Neural cell (in vitro differentiated cells): ENCODE measurements at regions not wholly inside any gene's neighbourhood (a gene's known extent, or its start where the extent isn't known, plus 50 kb on each side); places are given as distances from the start of the nearest gene placed in this dataset.

ENCODE experiments used
- H2AFZ ChIP-seq: fragments of 200-600, 300-800 bp; sonication (generic), shearing (Covaris generic); 2 replicates; pipeline ENCODE4 v1.6.0; 2014; ENCODE audit warnings: low read depth, mild to moderate bottlenecking, antibody characterized with exemption, low read length, moderate library complexity
- H3F3A ChIP-seq: fragments of 200-600 bp; shearing (Covaris generic); 2 replicates; pipeline ENCODE4 v1.6.1; 2016; ENCODE audit warnings: mild to moderate bottlenecking, moderate library complexity, mixed read lengths, antibody characterized with exemption, low read length; ENCODE audit not compliant: insufficient read depth, poor library complexity, severe bottlenecking
- H3K27ac ChIP-seq: fragments of 200-600, 300-800 bp; sonication (generic), shearing (Covaris generic); 2 replicates; pipeline ENCODE4 v1.5.1; 2014; ENCODE audit warnings: mild to moderate bottlenecking, low read length, moderate library complexity
- H3K27me3 ChIP-seq: fragments of 300-800, 200-600 bp; sonication (generic), shearing (Covaris generic); 2 replicates; pipeline ENCODE4 v1.6.0; 2014; ENCODE audit warnings: mild to moderate bottlenecking, low read depth, low read length, moderate library complexity; ENCODE audit not compliant: insufficient read depth
- H3K36me3 ChIP-seq: fragments of 300-800, 200-600 bp; sonication (generic), shearing (Covaris generic); 2 replicates; pipeline ENCODE4 v1.5.1; 2014; ENCODE audit warnings: mild to moderate bottlenecking, antibody characterized with exemption, low read length, moderate library complexity; ENCODE audit not compliant: insufficient read depth
- H3K4me2 ChIP-seq: fragments of 300-800, 200-600 bp; sonication (generic), shearing (Covaris generic); 2 replicates; pipeline ENCODE4 v1.6.0; 2014; ENCODE audit warnings: mild to moderate bottlenecking, low read length
- H3K4me3 ChIP-seq: fragments of 300-800, 200-600 bp; sonication (generic), shearing (Covaris generic); 2 replicates; pipeline ENCODE4 v1.5.1; 2014; ENCODE audit warnings: mild to moderate bottlenecking, low read length, moderate library complexity
- H3K79me2 ChIP-seq: fragments of 200-600 bp; shearing (Covaris generic); replicated peaks from 2 replicates; pipeline ENCODE4 v1.6.0; 2014; ENCODE audit warnings: mild to moderate bottlenecking, low read length, moderate library complexity; ENCODE audit not compliant: insufficient read depth
- H3K9ac ChIP-seq: fragments of 300-800, 200-600 bp; sonication (generic), shearing (Covaris generic); 2 replicates; pipeline ENCODE4 v1.6.1; 2016; ENCODE audit warnings: mild to moderate bottlenecking, low read length, mixed read lengths
- H3K9me2 ChIP-seq: fragments of 200-600 bp; shearing (Covaris generic); 2 replicates; pipeline ENCODE4 v1.6.1; 2016; ENCODE audit warnings: mild to moderate bottlenecking, low read length, mixed read lengths; ENCODE audit not compliant: insufficient read depth
- H3K9me3 ChIP-seq: fragments of 200-600, 300-800 bp; sonication (generic), shearing (Covaris generic); 2 replicates; pipeline ENCODE4 v1.6.1; 2016; ENCODE audit warnings: mild to moderate bottlenecking, mixed run types, low read length, moderate library complexity, mixed read lengths
- H4K20me1 ChIP-seq: fragments of 200-600 bp; shearing (Covaris generic); 2 replicates; pipeline ENCODE4 v1.6.1; 2016; ENCODE audit warnings: mild to moderate bottlenecking, mixed run types; ENCODE audit not compliant: insufficient read depth
- EP300 ChIP-seq: fragments of 450-650 bp; conservative IDR thresholded peaks from 2 replicates; pipeline ENCODE4 v1.6.1; 2014; ENCODE audit warnings: antibody characterized with exemption, mild to moderate bottlenecking, moderate library complexity; ENCODE audit not compliant: poor library complexity, severe bottlenecking
- EZH2 ChIP-seq: fragments of 200-600, 300-800 bp; shearing (Covaris generic), sonication (generic); IDR thresholded peaks from 2 replicates; pipeline ENCODE4 v1.6.1; 2014; ENCODE audit warnings: antibody characterized with exemption, low read length, borderline replicate concordance, mild to moderate bottlenecking; ENCODE audit not compliant: insufficient read depth, poor library complexity, severe bottlenecking
- MXI1 ChIP-seq: fragments of 450-650 bp; conservative IDR thresholded peaks from 2 replicates; pipeline ENCODE4 v1.6.1; 2014; ENCODE audit warnings: antibody characterized with exemption, mild to moderate bottlenecking; ENCODE audit not compliant: poor library complexity, severe bottlenecking
- POLR2AphosphoS5 ChIP-seq: IDR thresholded peaks from 2 replicates; pipeline ENCODE4 v1.6.1; 2012
- RAD21 ChIP-seq: fragments of 450-650 bp; conservative IDR thresholded peaks from 2 replicates; pipeline ENCODE4 v1.6.1; 2014; ENCODE audit warnings: antibody characterized with exemption, mild to moderate bottlenecking, moderate library complexity
- REST ChIP-seq: IDR thresholded peaks from 2 replicates; pipeline ENCODE4 v1.6.1; 2012; ENCODE audit warnings: borderline replicate concordance
- SMC3 ChIP-seq: fragments of 450-650 bp; conservative IDR thresholded peaks from 2 replicates; pipeline ENCODE4 v1.6.1; 2014; ENCODE audit warnings: antibody characterized with exemption, mild to moderate bottlenecking, moderate library complexity; ENCODE audit not compliant: poor library complexity
- TAF1 ChIP-seq: IDR thresholded peaks from 2 replicates; pipeline ENCODE4 v1.6.1; 2012; ENCODE audit warnings: low read depth
- TF ChIP-seq, protein P1 (sequence below): fragments of 450-650 bp; IDR thresholded peaks from 2 replicates; pipeline ENCODE4 v1.5.1; 2014; ENCODE audit warnings: antibody characterized with exemption, mild to moderate bottlenecking, moderate library complexity; ENCODE audit not compliant: poor library complexity, severe bottlenecking

DNA sequence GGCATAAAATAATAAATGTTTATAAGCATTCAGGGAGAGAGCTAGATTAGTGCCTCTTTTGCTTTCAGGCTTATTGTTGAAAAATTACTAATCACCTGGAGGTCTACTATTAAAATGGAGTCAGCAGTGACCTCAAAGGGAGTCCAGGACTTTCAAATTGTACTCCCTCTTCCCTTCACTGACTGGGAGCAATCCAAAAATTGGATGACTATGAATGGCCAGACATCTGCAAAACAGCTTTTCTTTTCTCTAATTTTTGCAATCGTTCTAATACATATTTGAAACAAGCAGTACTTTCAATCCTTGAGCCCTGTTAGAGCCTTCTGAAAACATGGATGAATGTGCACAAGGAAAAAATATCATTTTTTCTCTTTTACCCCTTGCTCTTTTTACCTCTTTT, 461.8 kb downstream of the TMEM232 start:
- H4K20me1 ChIP-seq = no peaks in the 10 kb centered on the region
- no peaks in the 10 kb centered on the region for H3K9me3 ChIP-seq
- TF ChIP-seq REST = no peak
- TF ChIP-seq, protein P1, sequence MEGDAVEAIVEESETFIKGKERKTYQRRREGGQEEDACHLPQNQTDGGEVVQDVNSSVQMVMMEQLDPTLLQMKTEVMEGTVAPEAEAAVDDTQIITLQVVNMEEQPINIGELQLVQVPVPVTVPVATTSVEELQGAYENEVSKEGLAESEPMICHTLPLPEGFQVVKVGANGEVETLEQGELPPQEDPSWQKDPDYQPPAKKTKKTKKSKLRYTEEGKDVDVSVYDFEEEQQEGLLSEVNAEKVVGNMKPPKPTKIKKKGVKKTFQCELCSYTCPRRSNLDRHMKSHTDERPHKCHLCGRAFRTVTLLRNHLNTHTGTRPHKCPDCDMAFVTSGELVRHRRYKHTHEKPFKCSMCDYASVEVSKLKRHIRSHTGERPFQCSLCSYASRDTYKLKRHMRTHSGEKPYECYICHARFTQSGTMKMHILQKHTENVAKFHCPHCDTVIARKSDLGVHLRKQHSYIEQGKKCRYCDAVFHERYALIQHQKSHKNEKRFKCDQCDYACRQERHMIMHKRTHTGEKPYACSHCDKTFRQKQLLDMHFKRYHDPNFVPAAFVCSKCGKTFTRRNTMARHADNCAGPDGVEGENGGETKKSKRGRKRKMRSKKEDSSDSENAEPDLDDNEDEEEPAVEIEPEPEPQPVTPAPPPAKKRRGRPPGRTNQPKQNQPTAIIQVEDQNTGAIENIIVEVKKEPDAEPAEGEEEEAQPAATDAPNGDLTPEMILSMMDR = no peak
- no peak for TF ChIP-seq MXI1
- TF ChIP-seq TAF1 = no peak
- TF ChIP-seq RAD21 = no peak
- no peak for TF ChIP-seq POLR2AphosphoS5
- no peak for TF ChIP-seq SMC3
- no peak for TF ChIP-seq EZH2
- no peak for TF ChIP-seq EP300
- H3K4me2 ChIP-seq = no peak overlapping the region
- H3F3A ChIP-seq = no peaks in the 10 kb centered on the region
- no peak overlapping the region for H3K4me3 ChIP-seq
- H3K27ac ChIP-seq = no peak overlapping the region
- no peak overlapping the region for H2AFZ ChIP-seq
- H3K9me2 ChIP-seq = no peaks in the 10 kb centered on the region
- H3K36me3 ChIP-seq = no peaks in the 10 kb centered on the region
- H3K79me2 ChIP-seq = no peaks in the 10 kb centered on the region
- no peaks in the 10 kb centered on the region for H3K27me3 ChIP-seq
- H3K9ac ChIP-seq = no peak overlapping the region

GRCh38 chr5:110265162-110265561, 461.3 kb downstream of the TMEM232 start:
- Histone ChIP-seq H3K9ac (no peak overlapping the region), H2AFZ (no peak overlapping the region), H3K9me2 (no peaks in the 10 kb centered on the region), H3K27me3 (no peaks in the 10 kb centered on the region), H3F3A (no peaks in the 10 kb centered on the region), H3K36me3 (no peaks in the 10 kb centered on the region), H4K20me1 (no peaks in the 10 kb centered on the region), H3K4me3 (no peak overlapping the region), H3K79me2 (no peaks in the 10 kb centered on the region), H3K27ac (no peak overlapping the region), H3K9me3 (no peaks in the 10 kb centered on the region), H3K4me2 (no peak overlapping the region)
- TF ChIP-seq SMC3 (no peak), EZH2 (no peak), TAF1 (no peak), RAD21 (no peak), POLR2AphosphoS5 (no peak), REST (no peak), EP300 (no peak), MXI1 (no peak)
- TF ChIP-seq, protein P1 = no peak
